ENCODE measurements at regions not wholly inside any gene's neighbourhood (a gene's known extent, or its start where the extent isn't known, plus 50 kb on each side); places are given as distances from the start of the nearest gene placed in this dataset.

DNA sequence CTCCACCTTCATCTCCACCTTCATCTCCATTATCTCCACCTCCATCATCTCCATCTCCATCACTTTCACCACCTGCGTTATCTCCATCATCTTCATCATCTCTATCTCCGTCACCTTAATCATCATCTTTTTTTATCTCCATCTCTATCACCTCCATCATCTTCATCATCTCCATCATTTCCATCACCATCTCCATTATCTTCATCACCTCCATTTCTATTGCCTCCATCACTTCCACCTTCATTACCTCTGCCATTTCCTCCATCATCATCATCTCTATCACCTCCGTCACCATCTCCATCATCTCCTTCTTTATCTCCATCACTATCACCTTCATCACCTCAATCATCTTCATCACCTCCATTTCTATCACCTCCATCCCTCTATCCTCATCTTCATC, 573.5 kb downstream of the TBC1D22A start:
- TF ChIP-seq, protein P1, sequence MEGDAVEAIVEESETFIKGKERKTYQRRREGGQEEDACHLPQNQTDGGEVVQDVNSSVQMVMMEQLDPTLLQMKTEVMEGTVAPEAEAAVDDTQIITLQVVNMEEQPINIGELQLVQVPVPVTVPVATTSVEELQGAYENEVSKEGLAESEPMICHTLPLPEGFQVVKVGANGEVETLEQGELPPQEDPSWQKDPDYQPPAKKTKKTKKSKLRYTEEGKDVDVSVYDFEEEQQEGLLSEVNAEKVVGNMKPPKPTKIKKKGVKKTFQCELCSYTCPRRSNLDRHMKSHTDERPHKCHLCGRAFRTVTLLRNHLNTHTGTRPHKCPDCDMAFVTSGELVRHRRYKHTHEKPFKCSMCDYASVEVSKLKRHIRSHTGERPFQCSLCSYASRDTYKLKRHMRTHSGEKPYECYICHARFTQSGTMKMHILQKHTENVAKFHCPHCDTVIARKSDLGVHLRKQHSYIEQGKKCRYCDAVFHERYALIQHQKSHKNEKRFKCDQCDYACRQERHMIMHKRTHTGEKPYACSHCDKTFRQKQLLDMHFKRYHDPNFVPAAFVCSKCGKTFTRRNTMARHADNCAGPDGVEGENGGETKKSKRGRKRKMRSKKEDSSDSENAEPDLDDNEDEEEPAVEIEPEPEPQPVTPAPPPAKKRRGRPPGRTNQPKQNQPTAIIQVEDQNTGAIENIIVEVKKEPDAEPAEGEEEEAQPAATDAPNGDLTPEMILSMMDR (IDR thresholded peaks at IDR 0.05; ENCODE audit: low read depth, low read length, poor library complexity, severe bottlenecking) = no peak
- no peak for TF ChIP-seq EZH2phosphoT487 (IDR thresholded peaks at IDR 0.05; ENCODE audit: borderline replicate concordance, low read length)
